HG03442 (cell line): ENCODE measurements at regions not wholly inside any gene's neighbourhood (a gene's known extent, or its start where the extent isn't known, plus 50 kb on each side); places are given as distances from the start of the nearest gene placed in this dataset.
A peak's percentile ranks its signal among the peaks of the same experiment; 100 is the strongest.
"Not testable (repeated sequence)": the region's sequence is repeated elsewhere in the genome, so short reads cannot be mapped to it uniquely, and the experiment has no call there.

Experiments
- ATAC-seq: cut with Tn5 transposase; IDR thresholded peaks from one replicate; pipeline ENCODE4 v1.9.1; 2021; ENCODE audit warnings: mild to moderate bottlenecking, moderate library complexity; ENCODE audit not compliant: unreplicated experiment

GRCh38 chr3:8112587-8112986 is 389.0 kb upstream of the LMCD1 start:
- ATAC-seq: no peak

GRCh38 chr3:8113626-8114025 is 388.0 kb upstream of the LMCD1 start:
- ATAC-seq: no peak

GRCh38 chr3:8128686-8129085 is 372.9 kb upstream of the LMCD1 start:
- no peak for ATAC-seq

GRCh38 chr3:8136553-8136952 is 365.1 kb upstream of the LMCD1 start:
- no peak for ATAC-seq

GRCh38 chr3:8143186-8143585 is 358.4 kb upstream of the LMCD1 start:
- no peak for ATAC-seq

GRCh38 chr3:8145661-8146060 is 356.0 kb upstream of the LMCD1 start:
- ATAC-seq: no peak

- ATAC-seq: no peak
Observed at GRCh38 chr3:8147711-8148110, 353.9 kb upstream of the LMCD1 start.

GRCh38 chr3:8152821-8153418 is 348.7 kb upstream of the LMCD1 start:
- no peak for ATAC-seq

- ATAC-seq: no peak
Observed at GRCh38 chr3:8153800-8154199, 347.8 kb upstream of the LMCD1 start.

GRCh38 chr3:8154617-8155016 is 347.0 kb upstream of the LMCD1 start:
- no peak for ATAC-seq

GRCh38 chr3:8156138-8156537 is 345.5 kb upstream of the LMCD1 start:
- no peak for ATAC-seq

- ATAC-seq: no peak
Observed at GRCh38 chr3:8156831-8157230, 344.8 kb upstream of the LMCD1 start.

- ATAC-seq: no peak
Observed at GRCh38 chr3:8157640-8158039, 344.0 kb upstream of the LMCD1 start.

- no peak for ATAC-seq
Observed at GRCh38 chr3:8164145-8164544, 337.5 kb upstream of the LMCD1 start.

- no peak for ATAC-seq
Observed at GRCh38 chr3:8166014-8166413, 335.6 kb upstream of the LMCD1 start.

- no peak for ATAC-seq
Observed at GRCh38 chr3:8170971-8171508, 330.6 kb upstream of the LMCD1 start.

- no peak for ATAC-seq
Observed at GRCh38 chr3:8173892-8174291, 327.7 kb upstream of the LMCD1 start.

GRCh38 chr3:8176759-8177483 is 324.7 kb upstream of the LMCD1 start:
- not testable (repeated sequence) for ATAC-seq

GRCh38 chr3:8178516-8178915 is 323.1 kb upstream of the LMCD1 start:
- ATAC-seq: not testable (repeated sequence)

- ATAC-seq: no peak
Observed at GRCh38 chr3:8182904-8183303, 318.7 kb upstream of the LMCD1 start.

GRCh38 chr3:8183627-8184026 is 318.0 kb upstream of the LMCD1 start:
- ATAC-seq: peak; percentile 72

GRCh38 chr3:8186213-8186612 is 315.4 kb upstream of the LMCD1 start:
- no peak for ATAC-seq
